HepG2 (cell line): ENCODE measurements at regions not wholly inside any gene's neighbourhood (a gene's known extent, or its start where the extent isn't known, plus 50 kb on each side); places are given as distances from the start of the nearest gene placed in this dataset.

ENCODE experiments used
- ATAC-seq: fragments of 200-7000 bp; cut with Tn5 transposase; 3 replicates; pipeline ENCODE4 v1.9.1; 2020; ENCODE audit warnings: mild to moderate bottlenecking, moderate library complexity
- BruUV-seq: library from RNA; stranded (reverse); fragments of 400-500 nt; replicated peaks from 2 replicates; lab custom pipeline; 2021; lab: Mats Ljungman, UMichigan
- CTCF ChIA-PET: fragments of 300-600 bp; formaldehyde crosslinking; extraction: SDS; loops from one replicate; lab custom pipeline; 2021; ENCODE audit warnings: low total read pairs, inconsistent platforms, low intra/inter-chr PET ratio; lab: Yijun Ruan, JAX
- POLR2A ChIA-PET: fragments of 350-600 bp; sonication (Branson Sonifier 250); formaldehyde crosslinking; loops from one replicate; lab custom pipeline; 2020; ENCODE audit warnings: antibody characterized with exemption, inconsistent platforms; lab: Yijun Ruan, JAX
- DNase-seq: peaks from one replicate; pipeline ENCODE4 v3.0.0-alpha.2; 2015; ENCODE audit warnings: low spot score
- FAIRE-seq: peaks from 3 replicates; lab custom pipeline; 2011; peaks lifted over from hg19 to GRCh38; lab: Jason Lieb, UNC
- H2AFZ ChIP-seq: one replicate; pipeline ENCODE4 v1.6.1; 2011; ENCODE audit warnings: low read length, inconsistent platforms
- H3K27ac ChIP-seq: fragments of 300-600 bp; 3 replicates; pipeline ENCODE4 v1.8.0; 2011; ENCODE audit warnings: mixed run types, mild to moderate bottlenecking, mixed read lengths, low read length, inconsistent platforms; ENCODE audit not compliant: insufficient read depth; ENCODE audit errors: extremely low read length
- H3K27me3 ChIP-seq, 2 experiments: fragments of 200-600 bp in 1 of 2; 2 replicates in 1 of 2; 3 replicates in 1 of 2; pipeline versions ENCODE4 v1.6.0 to v1.8.0; 2011; ENCODE audit warnings: low read length in 2 of 2, mild to moderate bottlenecking in 2 of 2, moderate library complexity in 2 of 2, inconsistent platforms in 1 of 2; ENCODE audit not compliant: insufficient read depth in 2 of 2, control insufficient read depth in 1 of 2
- H3K36me3 ChIP-seq, 2 experiments: fragments of 200-600 bp in 1 of 2; replicated peaks in 1 of 2; 2 replicates in 1 of 2; 3 replicates in 1 of 2; pipeline versions ENCODE4 v1.5.1 to v1.8.0; 2011; ENCODE audit warnings: low read length in 2 of 2, inconsistent platforms in 1 of 2; ENCODE audit not compliant: insufficient read depth in 2 of 2, control insufficient read depth in 1 of 2
- H3K4me1 ChIP-seq: 2 replicates; pipeline ENCODE4 v1.5.1; 2012; ENCODE audit warnings: low read length, inconsistent platforms; ENCODE audit not compliant: insufficient read depth
- H3K4me2 ChIP-seq: 2 replicates; pipeline ENCODE4 v1.6.0; 2011; ENCODE audit warnings: low read depth, low read length, inconsistent platforms
- H3K4me3 ChIP-seq, 3 experiments: fragments of 200-600 bp in 1 of 3; sonication (generic), shearing (Covaris generic) in 1 of 3; replicated peaks in 1 of 3; 2 replicates each; pipeline ENCODE4 v1.5.1; 2011 to 2016; ENCODE audit warnings: low read length in 3 of 3, inconsistent platforms in 2 of 3, low read depth in 2 of 3, mild to moderate bottlenecking in 2 of 3, control low read depth in 1 of 3, mixed read lengths in 1 of 3; ENCODE audit not compliant: insufficient read depth in 1 of 3
- H3K79me2 ChIP-seq: one replicate; pipeline ENCODE4 v1.6.1; 2011; ENCODE audit warnings: low read length, inconsistent platforms; ENCODE audit not compliant: insufficient read depth
- H3K9ac ChIP-seq: 2 replicates; pipeline ENCODE4 v1.6.0; 2011; ENCODE audit warnings: mild to moderate bottlenecking, low read depth, low read length, inconsistent platforms; ENCODE audit not compliant: insufficient read depth
- H3K9me3 ChIP-seq: 2 replicates; pipeline ENCODE4 v1.5.1; 2012; ENCODE audit warnings: mild to moderate bottlenecking, low read length
- H4K20me1 ChIP-seq: 2 replicates; pipeline ENCODE4 v1.6.0; 2011; ENCODE audit warnings: inconsistent platforms, mild to moderate bottlenecking, low read length, moderate library complexity; ENCODE audit not compliant: insufficient read depth
- AHR ChIP-seq: IDR thresholded peaks from 2 replicates; pipeline ENCODE4 v1.6.1; 2018; ENCODE audit warnings: missing genetic modification reagents, missing compliant biosample characterization
- GLMP ChIP-seq: sonication (generic); formaldehyde crosslinking; IDR thresholded peaks from 2 replicates; pipeline ENCODE4 v1.9.0; 2021; ENCODE audit warnings: missing genetic modification reagents, mild to moderate bottlenecking, borderline replicate concordance
- NFYB ChIP-seq: sonication (generic); formaldehyde crosslinking; IDR thresholded peaks from 2 replicates; pipeline ENCODE4 v1.4.0; 2020; ENCODE audit warnings: missing genetic modification reagents
- SUZ12 ChIP-seq: fragments of 150-350 bp; IDR thresholded peaks from 2 replicates; pipeline ENCODE4 v1.6.1; 2014; ENCODE audit warnings: low read depth, low read length
- TAF15 ChIP-seq: fragments of 200-400 bp; formaldehyde crosslinking; IDR thresholded peaks from one replicate; pipeline ENCODE4 v1.6.1; 2018; ENCODE audit warnings: mild to moderate bottlenecking, low read depth, low read length; ENCODE audit not compliant: poor library complexity, severe bottlenecking
- TBX2 ChIP-seq: sonication (generic); formaldehyde crosslinking; IDR thresholded peaks from 2 replicates; pipeline ENCODE4 v1.5.0; 2020; ENCODE audit warnings: missing genetic modification reagents, mild to moderate bottlenecking, borderline replicate concordance
- TCF7 ChIP-seq: sonication (generic); IDR thresholded peaks from 2 replicates; pipeline ENCODE4 v1.6.1; 2016; ENCODE audit warnings: antibody characterized with exemption, low read depth
- ZNF234 ChIP-seq: sonication (generic); formaldehyde crosslinking; conservative IDR thresholded peaks from 2 replicates; pipeline ENCODE4 v1.5.1; 2020; ENCODE audit warnings: mild to moderate bottlenecking, missing genetic modification reagents
- ZNF292 ChIP-seq: sonication (generic); formaldehyde crosslinking; IDR thresholded peaks from 2 replicates; pipeline ENCODE4 v1.8.1; 2022; ENCODE audit warnings: mild to moderate bottlenecking, low read depth, missing genetic modification reagents, borderline replicate concordance
- ZNF790 ChIP-seq: sonication (generic); formaldehyde crosslinking; IDR thresholded peaks from 2 replicates; pipeline ENCODE4 v1.8.0; 2022; ENCODE audit warnings: missing genetic modification reagents, mild to moderate bottlenecking, borderline replicate concordance
- in situ Hi-C: cut with HindIII; loops from 2 replicates; pipeline ENCODE4 v1.10.0; 2017; ENCODE audit warnings: low pct_unique_long_range_greater_than_20kb; ENCODE audit not compliant: extremely low pct_ligation_motif_present
- intact Hi-C: fragments of 100-400 bp; cut with micrococcal nuclease; formaldehyde crosslinking; loops from one replicate; pipeline ENCODE4 v1.10.0; 2022; ENCODE audit not compliant: unreplicated experiment
- TF ChIP-seq, protein P1 (sequence below): IDR thresholded peaks from 2 replicates; pipeline ENCODE4 v1.6.1; 2016; ENCODE audit warnings: missing compliant biosample characterization, missing genetic modification reagents, borderline replicate concordance
- TF ChIP-seq, protein P2 (sequence below): sonication (generic); IDR thresholded peaks from 2 replicates; pipeline ENCODE4 v1.6.1; 2016; ENCODE audit warnings: low read depth, borderline replicate concordance
- TF ChIP-seq, protein P3 (sequence below): sonication (generic); formaldehyde crosslinking; IDR thresholded peaks from 2 replicates; pipeline ENCODE4 v1.9.0; 2021; ENCODE audit warnings: mild to moderate bottlenecking, missing genetic modification reagents
- TF ChIP-seq, protein P4 (sequence below): sonication (generic); formaldehyde crosslinking; IDR thresholded peaks from 2 replicates; pipeline ENCODE4 v1.4.0; 2020; ENCODE audit warnings: missing genetic modification reagents, low read depth, mild to moderate bottlenecking, borderline replicate concordance

DNA sequence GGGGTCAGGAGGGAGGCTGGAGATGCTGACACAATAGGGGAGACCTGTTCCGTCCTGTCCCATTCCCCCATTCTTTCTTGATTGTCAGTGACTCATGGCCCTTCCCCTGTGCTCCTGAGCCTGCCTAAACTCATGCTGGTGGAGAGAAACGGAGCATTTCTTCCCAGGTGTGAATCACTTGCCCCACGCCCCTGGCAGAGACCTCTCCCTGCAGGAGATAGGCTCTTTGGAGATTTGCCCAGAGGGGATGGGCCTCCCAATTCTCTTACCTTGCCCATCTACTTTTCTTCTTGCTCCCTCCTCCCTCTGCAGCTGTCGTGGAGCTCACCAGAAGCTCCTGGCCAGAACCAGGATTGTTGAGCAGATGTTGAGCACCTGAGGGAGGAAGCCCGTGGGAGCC, 121.9 kb upstream of the OR9Q1 start (continued):
- TF ChIP-seq TCF7 (no peak), ZNF790 (CRISPR knock-in tag) (no peak)
- TF ChIP-seq, protein P1, sequence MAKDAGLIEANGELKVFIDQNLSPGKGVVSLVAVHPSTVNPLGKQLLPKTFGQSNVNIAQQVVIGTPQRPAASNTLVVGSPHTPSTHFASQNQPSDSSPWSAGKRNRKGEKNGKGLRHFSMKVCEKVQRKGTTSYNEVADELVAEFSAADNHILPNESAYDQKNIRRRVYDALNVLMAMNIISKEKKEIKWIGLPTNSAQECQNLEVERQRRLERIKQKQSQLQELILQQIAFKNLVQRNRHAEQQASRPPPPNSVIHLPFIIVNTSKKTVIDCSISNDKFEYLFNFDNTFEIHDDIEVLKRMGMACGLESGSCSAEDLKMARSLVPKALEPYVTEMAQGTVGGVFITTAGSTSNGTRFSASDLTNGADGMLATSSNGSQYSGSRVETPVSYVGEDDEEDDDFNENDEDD = no peak
- TF ChIP-seq, all 625 proteins: peak for 0

DNA sequence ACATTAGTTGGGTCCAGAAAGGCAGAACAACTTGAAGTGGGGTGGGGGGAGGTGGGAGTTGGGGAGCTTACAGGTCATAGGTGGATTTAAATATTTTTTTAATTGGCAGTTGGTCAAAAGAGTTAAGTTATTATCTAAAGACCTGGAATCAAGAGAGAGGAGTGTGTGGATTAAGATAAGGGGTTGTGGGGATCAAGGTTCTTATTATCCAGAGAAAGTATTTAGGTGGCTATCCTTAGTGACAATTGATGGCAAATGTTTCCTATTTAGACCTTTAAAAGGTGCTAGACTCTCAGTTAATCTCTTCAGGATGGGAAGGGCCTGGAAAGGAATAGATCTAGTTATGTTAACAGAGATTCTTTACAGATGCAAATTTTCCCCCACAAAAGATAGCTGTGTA, 120.7 kb upstream of the OR9Q1 start:
- FAIRE-seq (no peak), DNase-seq (no peak), ATAC-seq (no peak)
- in situ Hi-C loops = no loop called here
- H2AFZ ChIP-seq = no peak overlapping the region
- H3K27me3 ChIP-seq = peaks cover 0 to 8% of the 10 kb centered on the region in 2 experiments; a peak in 2 of 5 replicates
- H4K20me1 ChIP-seq = no peaks in the 10 kb centered on the region
- H3K79me2 ChIP-seq = no peaks in the 10 kb centered on the region
- H3K4me2 ChIP-seq = no peak overlapping the region
- intact Hi-C loops = no loop called here
- CTCF ChIA-PET = no interaction called here
- no peaks in the 10 kb centered on the region for H3K36me3 ChIP-seq
- no peak overlapping the region for H3K27ac ChIP-seq
- H3K9ac ChIP-seq = no peak overlapping the region
- POLR2A ChIA-PET = no interaction called here
- peaks cover 9% of the 10 kb centered on the region for H3K9me3 ChIP-seq
- H3K4me1 ChIP-seq = no peaks in the 10 kb centered on the region; the same call in 1 of the 2 replicates
- no peak overlapping the region for H3K4me3 ChIP-seq
- no TSS peak for BruUV-seq
- TF ChIP-seq GLMP (CRISPR knock-in tag) = no peak
- TF ChIP-seq, protein P2, sequence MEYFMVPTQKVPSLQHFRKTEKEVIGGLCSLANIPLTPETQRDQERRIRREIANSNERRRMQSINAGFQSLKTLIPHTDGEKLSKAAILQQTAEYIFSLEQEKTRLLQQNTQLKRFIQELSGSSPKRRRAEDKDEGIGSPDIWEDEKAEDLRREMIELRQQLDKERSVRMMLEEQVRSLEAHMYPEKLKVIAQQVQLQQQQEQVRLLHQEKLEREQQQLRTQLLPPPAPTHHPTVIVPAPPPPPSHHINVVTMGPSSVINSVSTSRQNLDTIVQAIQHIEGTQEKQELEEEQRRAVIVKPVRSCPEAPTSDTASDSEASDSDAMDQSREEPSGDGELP = no peak
- no peak for TF ChIP-seq SUZ12
- no peak for TF ChIP-seq TBX2 (CRISPR knock-in tag)
- TF ChIP-seq ZNF234 (CRISPR knock-in tag) = no peak
- TF ChIP-seq ZNF292 (CRISPR knock-in tag) = no peak
- TF ChIP-seq, protein P3, sequence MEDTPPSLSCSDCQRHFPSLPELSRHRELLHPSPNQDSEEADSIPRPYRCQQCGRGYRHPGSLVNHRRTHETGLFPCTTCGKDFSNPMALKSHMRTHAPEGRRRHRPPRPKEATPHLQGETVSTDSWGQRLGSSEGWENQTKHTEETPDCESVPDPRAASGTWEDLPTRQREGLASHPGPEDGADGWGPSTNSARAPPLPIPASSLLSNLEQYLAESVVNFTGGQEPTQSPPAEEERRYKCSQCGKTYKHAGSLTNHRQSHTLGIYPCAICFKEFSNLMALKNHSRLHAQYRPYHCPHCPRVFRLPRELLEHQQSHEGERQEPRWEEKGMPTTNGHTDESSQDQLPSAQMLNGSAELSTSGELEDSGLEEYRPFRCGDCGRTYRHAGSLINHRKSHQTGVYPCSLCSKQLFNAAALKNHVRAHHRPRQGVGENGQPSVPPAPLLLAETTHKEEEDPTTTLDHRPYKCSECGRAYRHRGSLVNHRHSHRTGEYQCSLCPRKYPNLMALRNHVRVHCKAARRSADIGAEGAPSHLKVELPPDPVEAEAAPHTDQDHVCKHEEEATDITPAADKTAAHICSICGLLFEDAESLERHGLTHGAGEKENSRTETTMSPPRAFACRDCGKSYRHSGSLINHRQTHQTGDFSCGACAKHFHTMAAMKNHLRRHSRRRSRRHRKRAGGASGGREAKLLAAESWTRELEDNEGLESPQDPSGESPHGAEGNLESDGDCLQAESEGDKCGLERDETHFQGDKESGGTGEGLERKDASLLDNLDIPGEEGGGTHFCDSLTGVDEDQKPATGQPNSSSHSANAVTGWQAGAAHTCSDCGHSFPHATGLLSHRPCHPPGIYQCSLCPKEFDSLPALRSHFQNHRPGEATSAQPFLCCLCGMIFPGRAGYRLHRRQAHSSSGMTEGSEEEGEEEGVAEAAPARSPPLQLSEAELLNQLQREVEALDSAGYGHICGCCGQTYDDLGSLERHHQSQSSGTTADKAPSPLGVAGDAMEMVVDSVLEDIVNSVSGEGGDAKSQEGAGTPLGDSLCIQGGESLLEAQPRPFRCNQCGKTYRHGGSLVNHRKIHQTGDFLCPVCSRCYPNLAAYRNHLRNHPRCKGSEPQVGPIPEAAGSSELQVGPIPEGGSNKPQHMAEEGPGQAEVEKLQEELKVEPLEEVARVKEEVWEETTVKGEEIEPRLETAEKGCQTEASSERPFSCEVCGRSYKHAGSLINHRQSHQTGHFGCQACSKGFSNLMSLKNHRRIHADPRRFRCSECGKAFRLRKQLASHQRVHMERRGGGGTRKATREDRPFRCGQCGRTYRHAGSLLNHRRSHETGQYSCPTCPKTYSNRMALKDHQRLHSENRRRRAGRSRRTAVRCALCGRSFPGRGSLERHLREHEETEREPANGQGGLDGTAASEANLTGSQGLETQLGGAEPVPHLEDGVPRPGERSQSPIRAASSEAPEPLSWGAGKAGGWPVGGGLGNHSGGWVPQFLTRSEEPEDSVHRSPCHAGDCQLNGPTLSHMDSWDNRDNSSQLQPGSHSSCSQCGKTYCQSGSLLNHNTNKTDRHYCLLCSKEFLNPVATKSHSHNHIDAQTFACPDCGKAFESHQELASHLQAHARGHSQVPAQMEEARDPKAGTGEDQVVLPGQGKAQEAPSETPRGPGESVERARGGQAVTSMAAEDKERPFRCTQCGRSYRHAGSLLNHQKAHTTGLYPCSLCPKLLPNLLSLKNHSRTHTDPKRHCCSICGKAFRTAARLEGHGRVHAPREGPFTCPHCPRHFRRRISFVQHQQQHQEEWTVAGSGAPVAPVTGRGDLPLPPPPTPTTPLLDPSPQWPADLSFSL (CRISPR knock-in tag) = no peak
- no peak for TF ChIP-seq TAF15
- TF ChIP-seq, protein P4, sequence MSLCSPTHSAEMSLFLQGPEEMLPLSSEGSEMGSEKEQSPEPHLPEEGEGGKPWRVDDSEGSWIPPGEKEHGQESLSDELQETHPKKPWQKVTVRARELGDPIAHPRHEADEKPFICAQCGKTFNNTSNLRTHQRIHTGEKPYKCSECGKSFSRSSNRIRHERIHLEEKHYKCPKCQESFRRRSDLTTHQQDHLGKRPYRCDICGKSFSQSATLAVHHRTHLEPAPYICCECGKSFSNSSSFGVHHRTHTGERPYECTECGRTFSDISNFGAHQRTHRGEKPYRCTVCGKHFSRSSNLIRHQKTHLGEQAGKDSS (CRISPR knock-in tag) = no peak
- TF ChIP-seq NFYB (CRISPR knock-in tag) = no peak
- TF ChIP-seq AHR (CRISPR knock-in tag) = no peak
